Gastroesophageal sphincter (tissue), 3 donors: ENCODE measurements at regions not wholly inside any gene's neighbourhood (a gene's known extent, or its start where the extent isn't known, plus 50 kb on each side); places are given as distances from the start of the nearest gene placed in this dataset.

Experiments used
- EP300 ChIP-seq: sonication (generic); formaldehyde crosslinking; IDR thresholded peaks from one replicate; pipeline ENCODE4 v1.6.1; 2017; ENCODE audit warnings: antibody characterized with exemption, mild to moderate bottlenecking
- POLR2A ChIP-seq, 2 donors: fragments of 450-650 bp; IDR thresholded peaks; one replicate each; pipeline ENCODE4 v1.6.1; 2017; ENCODE audit warnings: antibody characterized with exemption in 2 of 2, mild to moderate bottlenecking in 2 of 2, moderate library complexity in 1 of 2
- POLR2AphosphoS5 ChIP-seq: sonication (generic); formaldehyde crosslinking; IDR thresholded peaks from one replicate; pipeline ENCODE4 v1.6.1; 2017; ENCODE audit warnings: antibody characterized with exemption
- TF ChIP-seq, protein P1 (sequence below), 4 experiments: fragments of 200-600 bp in 2 of 4; fragments of 450-650 bp in 2 of 4; sonication (generic) in 1 of 4; IDR thresholded peaks; one replicate each; pipeline ENCODE4 v1.5.1; 2017 to 2019; ENCODE audit warnings: antibody characterized with exemption in 4 of 4, mild to moderate bottlenecking in 2 of 4, moderate library complexity in 2 of 4

- TF ChIP-seq POLR2A (IDR thresholded peaks at IDR 0.05) (no peak), EP300 (no peak), POLR2AphosphoS5 (no peak)
- TF ChIP-seq, protein P1, sequence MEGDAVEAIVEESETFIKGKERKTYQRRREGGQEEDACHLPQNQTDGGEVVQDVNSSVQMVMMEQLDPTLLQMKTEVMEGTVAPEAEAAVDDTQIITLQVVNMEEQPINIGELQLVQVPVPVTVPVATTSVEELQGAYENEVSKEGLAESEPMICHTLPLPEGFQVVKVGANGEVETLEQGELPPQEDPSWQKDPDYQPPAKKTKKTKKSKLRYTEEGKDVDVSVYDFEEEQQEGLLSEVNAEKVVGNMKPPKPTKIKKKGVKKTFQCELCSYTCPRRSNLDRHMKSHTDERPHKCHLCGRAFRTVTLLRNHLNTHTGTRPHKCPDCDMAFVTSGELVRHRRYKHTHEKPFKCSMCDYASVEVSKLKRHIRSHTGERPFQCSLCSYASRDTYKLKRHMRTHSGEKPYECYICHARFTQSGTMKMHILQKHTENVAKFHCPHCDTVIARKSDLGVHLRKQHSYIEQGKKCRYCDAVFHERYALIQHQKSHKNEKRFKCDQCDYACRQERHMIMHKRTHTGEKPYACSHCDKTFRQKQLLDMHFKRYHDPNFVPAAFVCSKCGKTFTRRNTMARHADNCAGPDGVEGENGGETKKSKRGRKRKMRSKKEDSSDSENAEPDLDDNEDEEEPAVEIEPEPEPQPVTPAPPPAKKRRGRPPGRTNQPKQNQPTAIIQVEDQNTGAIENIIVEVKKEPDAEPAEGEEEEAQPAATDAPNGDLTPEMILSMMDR (IDR thresholded peaks at IDR 0.05), result no peak
These were observed 55.5 kb upstream of the ADGRG2 start for GRCh38 chrX:19177721-19178120.
